HG02610 (cell line): ENCODE measurements at regions not wholly inside any gene's neighbourhood (a gene's known extent, or its start where the extent isn't known, plus 50 kb on each side); places are given as distances from the start of the nearest gene placed in this dataset.

ENCODE experiments used
- ATAC-seq: cut with Tn5 transposase; IDR thresholded peaks from one replicate; pipeline ENCODE4 v1.9.1; 2021; ENCODE audit warnings: mild to moderate bottlenecking, moderate library complexity; ENCODE audit not compliant: unreplicated experiment

DNA sequence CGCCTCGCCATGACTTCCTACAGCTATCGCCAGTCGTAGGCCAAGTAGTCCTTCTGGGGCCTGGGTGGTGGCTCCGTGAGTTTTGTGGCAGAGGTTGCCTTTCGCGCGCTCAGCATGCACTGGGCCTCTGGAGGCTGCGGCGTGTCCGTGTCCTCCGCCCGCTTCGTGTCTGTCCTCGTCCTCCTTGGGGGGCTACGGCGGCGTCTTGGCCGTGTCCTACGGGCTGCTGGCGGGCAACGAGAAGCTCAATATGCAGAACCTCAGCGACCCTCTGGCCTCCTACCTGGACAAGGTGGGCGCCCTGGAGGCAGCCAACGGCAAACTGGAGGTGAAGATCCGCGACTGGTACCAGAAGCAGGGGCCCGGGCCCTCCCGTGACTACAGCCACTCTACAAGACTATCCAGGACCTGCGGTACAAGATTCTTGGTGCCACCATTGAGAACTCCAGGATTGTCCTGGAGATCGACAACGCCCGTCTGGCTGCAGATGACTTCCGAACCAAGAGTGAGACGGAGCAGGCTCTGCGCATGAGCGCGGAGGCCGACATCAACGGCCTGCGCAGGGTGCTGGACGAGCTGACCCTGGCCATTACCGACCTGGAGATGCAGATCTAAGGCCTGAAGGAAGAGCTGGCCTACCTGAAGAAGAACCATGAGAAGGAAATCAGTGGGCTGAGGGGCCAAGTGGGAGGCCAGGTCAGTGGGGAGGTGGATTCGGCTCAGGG is 296.3 kb downstream of the OGFRL1 start:
- ATAC-seq, result no peak

DNA sequence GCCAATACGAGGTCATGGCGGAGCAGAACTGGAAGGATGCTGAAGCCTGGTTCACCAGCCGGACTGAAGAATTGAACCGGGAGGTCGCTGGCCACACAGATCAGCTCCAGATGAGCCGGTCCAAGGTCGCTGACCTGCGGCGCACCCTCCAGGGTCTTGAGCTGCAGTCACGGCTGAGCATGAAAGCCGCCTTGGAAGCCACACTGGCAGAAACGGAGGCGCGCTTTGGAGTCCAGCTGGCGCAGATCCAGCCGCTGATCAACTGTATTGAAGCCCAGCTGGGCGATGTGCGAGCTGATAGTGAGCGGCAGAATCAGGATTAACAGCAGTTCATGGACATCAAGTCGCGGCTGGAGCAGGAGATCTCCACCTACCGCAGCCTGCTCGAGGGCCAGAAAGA is 296.9 kb downstream of the OGFRL1 start:
- ATAC-seq, result no peak

- no peak for ATAC-seq
Observed at GRCh38 chr6:71588490-71588889, 297.9 kb upstream of the RIMS1 start.

GRCh38 chr6:71589254-71589653 is 297.1 kb upstream of the RIMS1 start:
- ATAC-seq, result no peak

DNA sequence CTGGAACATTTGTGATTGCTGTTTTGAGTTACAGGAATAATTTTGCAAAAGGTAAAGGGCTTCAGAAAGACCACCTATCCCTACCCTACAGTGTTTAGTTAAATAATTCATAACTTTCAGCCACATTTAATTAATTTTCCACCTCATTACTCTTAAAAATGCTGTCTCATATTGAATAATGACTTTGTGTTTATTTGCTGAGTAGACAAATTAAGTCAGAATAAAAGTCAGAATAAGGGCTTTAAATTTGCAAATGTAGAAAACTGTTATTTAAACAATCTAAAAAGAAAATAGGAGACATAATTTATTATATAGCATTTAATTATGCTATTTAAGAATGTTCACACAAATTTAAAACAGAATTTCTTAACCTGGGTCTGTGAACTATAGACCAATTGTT is 293.7 kb upstream of the RIMS1 start:
- ATAC-seq, result no peak

- ATAC-seq, result no peak
Observed at GRCh38 chr6:71599359-71599758, 287.0 kb upstream of the RIMS1 start.

DNA sequence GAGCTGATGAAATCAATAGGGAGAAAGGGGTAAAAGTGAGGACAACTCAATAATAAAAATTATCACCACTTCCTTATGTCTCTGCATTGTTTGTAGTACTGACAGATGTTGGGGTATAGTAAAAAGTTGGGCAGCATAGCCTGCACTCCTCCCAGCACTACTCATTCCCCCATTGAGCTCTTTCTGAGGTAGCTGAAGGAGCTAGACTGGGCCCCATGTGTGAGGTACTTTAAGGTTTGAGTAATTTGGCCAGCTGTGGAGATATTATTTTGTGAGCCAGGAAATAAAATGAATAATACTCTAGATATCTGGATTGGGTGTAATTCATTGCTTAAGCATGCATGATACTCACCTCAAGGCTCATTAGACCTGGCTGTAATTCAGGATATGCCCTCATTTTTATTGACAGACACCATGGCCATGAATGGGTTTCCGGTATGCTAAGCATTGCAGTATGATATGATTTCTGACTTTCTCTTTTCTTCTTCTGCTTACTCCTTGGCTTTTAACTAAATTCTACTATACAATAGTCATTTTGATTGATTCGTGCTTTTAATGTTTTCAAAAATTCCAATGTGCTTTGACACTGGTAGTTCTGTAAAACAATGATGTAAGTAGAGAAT is 283.9 kb upstream of the RIMS1 start:
- ATAC-seq, result no peak

DNA sequence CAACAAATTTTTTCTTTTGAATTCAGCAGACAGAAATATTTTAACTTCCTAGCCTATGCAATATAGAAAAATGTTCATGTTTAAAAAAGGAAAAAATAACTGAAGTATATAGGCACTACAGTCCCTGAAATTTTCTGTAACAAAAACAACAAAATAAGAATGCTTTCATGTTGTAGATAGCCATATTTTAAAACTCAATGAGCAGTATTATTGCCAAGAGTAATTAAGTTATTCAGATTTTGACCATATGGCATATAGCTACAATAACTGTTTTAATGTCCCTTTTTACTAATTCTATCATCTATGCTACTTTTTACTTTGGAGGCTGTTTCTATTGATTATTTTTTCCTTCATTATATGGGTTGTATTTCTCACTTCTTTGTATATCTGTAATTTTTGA is 283.3 kb upstream of the RIMS1 start:
- ATAC-seq, result no peak

- ATAC-seq, result no peak
Observed at GRCh38 chr6:71608646-71609045, 277.7 kb upstream of the RIMS1 start.

DNA sequence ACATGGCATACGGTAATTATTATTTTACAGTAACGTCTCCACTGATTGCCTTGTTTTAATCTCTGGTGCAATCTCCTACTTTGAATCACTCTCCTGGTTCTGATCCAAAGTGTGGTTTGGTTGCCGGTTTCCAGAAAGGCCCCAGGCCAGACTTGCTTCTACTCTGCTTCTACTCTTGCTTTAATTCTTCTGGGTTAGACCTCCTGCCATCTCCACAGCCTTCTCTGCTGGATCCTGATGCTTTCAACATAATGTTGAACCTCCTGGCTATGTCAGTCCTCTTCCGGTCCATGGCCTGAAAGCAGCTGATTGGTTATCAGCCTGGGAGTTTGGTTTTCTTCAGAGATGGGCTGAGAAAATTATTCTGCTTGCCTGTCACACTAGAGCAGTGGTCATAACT is 266.5 kb upstream of the RIMS1 start:
- no peak for ATAC-seq

DNA sequence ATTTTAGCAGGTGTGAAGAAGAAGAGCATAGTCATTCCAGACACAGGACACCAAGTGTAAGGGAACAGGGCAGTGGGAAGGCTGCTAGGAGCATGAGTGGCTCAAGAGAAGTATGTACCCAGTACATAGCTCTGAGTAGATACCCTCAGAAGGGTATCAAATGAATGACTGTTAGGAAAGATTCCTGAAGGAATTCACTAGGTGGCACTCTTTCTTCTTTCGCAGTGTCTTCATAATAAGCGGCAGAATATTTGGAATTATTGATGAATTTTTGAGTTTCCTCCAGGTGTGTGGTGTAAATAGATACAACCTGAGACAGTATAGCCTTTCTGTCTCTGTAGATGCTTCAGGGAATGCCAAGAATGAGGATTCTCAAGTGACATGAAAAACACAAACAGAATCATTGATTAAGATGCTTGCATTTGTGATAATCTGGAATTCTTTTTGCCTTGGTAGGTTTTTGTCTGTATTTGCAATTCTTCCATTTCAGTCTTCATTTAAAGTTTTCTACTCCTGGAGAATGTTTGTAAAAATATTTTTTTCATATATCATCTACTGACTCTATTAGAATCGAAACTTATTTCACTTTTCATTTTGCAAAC is 264.3 kb upstream of the RIMS1 start:
- no peak for ATAC-seq

GRCh38 chr6:71642120-71642519 is 244.2 kb upstream of the RIMS1 start:
- no peak for ATAC-seq

DNA sequence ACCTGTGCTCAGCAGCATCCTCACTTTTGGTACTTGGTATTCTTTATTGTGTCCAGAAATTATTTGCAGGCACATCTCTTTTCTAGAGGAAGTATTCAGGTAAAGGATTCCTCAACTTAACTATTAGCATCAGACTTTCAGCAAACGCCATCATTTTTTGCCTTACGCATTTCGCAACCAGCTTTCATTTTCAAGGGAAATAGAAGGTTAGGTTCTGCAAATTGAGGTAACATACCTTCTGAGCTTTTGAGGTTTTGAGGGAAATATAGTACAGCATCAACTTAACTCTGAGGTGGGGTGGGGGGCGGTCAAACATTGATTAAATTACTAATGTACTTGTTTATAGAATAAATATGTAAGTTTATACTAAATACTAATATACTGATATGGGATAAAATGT is 243.6 kb upstream of the RIMS1 start:
- ATAC-seq, result no peak

DNA sequence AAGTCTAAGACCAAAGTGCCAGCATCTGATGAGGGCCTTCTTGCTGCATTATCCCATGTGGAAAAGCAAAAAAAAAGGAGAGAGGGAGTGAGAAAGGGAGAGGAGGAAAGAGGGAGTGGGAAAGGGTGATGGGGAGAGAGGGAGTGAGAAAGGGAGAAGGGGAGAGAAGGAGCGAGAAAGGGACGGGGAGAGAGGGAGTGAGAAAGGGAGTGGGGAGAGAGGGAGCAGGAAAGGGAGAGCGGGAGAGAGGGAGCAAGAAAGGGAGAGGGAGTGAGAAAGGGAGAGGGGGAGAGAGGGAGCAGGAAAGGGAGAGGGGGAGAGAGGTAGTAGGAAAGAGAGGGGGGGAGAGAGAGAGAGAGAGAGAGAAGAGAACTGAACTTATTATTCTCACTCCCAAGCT is 241.1 kb upstream of the RIMS1 start:
- no peak for ATAC-seq

GRCh38 chr6:71649915-71650314 is 236.4 kb upstream of the RIMS1 start:
- ATAC-seq, result no peak

GRCh38 chr6:71651636-71652035 is 234.7 kb upstream of the RIMS1 start:
- no peak for ATAC-seq

GRCh38 chr6:71656121-71656520 is 230.2 kb upstream of the RIMS1 start:
- ATAC-seq, result no peak

DNA sequence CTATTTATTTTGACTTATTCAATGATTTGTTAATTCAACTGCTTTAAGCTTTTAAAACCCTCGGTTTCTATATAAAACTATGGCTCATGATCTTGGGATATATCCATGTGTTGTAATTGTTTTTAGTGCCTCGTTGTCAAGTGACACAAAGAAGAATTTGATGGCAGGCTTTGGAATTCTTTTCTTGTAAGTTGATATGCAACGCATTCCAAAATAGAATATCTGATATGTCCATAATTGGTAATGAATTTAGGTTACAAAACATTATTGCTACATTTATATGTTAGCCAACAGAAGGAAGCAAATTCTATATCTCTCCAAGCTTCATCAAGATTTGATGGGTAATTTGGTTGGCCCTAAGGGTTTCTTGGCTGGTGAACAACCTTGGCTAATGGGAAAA is 220.4 kb upstream of the RIMS1 start:
- no peak for ATAC-seq

- no peak for ATAC-seq
Observed at GRCh38 chr6:71672876-71673275, 213.5 kb upstream of the RIMS1 start.

GRCh38 chr6:71675386-71675785 is 211.0 kb upstream of the RIMS1 start:
- ATAC-seq, result no peak

GRCh38 chr6:71676298-71676697 is 210.1 kb upstream of the RIMS1 start:
- no peak for ATAC-seq

GRCh38 chr6:71678091-71678490 is 208.3 kb upstream of the RIMS1 start:
- ATAC-seq, result no peak
